CD14-positive monocyte (primary cell): ENCODE measurements at regions not wholly inside any gene's neighbourhood (a gene's known extent, or its start where the extent isn't known, plus 50 kb on each side); places are given as distances from the start of the nearest gene placed in this dataset.

Experiments used
- DNase-seq, 3 donors: peaks; one replicate each; pipeline ENCODE4 v3.0.0-alpha.2; 2011 to 2022
- H2AFZ ChIP-seq: 2 replicates; pipeline ENCODE4 v1.6.0; 2012; ENCODE audit warnings: mild to moderate bottlenecking, low read depth, low read length, inconsistent platforms; ENCODE audit not compliant: insufficient read depth, poor library complexity, severe bottlenecking
- H3K27ac ChIP-seq, 2 donors: 1 replicate in 1 of 2; 2 replicates in 1 of 2; pipeline ENCODE4 v1.5.1; 2012 to 2013; ENCODE audit warnings: low read length in 2 of 2, control low read depth in 1 of 2, inconsistent platforms in 1 of 2, low read depth in 1 of 2, mild to moderate bottlenecking in 1 of 2
- H3K27me3 ChIP-seq, 2 donors: one replicate each; pipeline versions ENCODE4 v1.6.0 to v1.6.1; 2011 to 2013; ENCODE audit warnings: low read length in 2 of 2; ENCODE audit not compliant: control insufficient read depth in 2 of 2, insufficient read depth in 2 of 2
- H3K36me3 ChIP-seq, 2 donors: replicated peaks in 1 of 2; 1 replicate in 1 of 2; 2 replicates in 1 of 2; pipeline versions ENCODE4 v1.5.1 to v1.6.1; 2012 to 2013; ENCODE audit warnings: low read length in 2 of 2, control low read depth in 1 of 2, inconsistent platforms in 1 of 2, mild to moderate bottlenecking in 1 of 2; ENCODE audit not compliant: insufficient read depth in 2 of 2, control insufficient read depth in 1 of 2
- H3K4me1 ChIP-seq, 2 donors: 1 replicate in 1 of 2; 2 replicates in 1 of 2; pipeline versions ENCODE4 v1.5.1 to v1.6.1; 2012 to 2013; ENCODE audit warnings: low read length in 2 of 2, control low read depth in 1 of 2, inconsistent platforms in 1 of 2, mild to moderate bottlenecking in 1 of 2, moderate library complexity in 1 of 2; ENCODE audit not compliant: insufficient read depth in 2 of 2, control insufficient read depth in 1 of 2
- H3K4me2 ChIP-seq: replicated peaks from 2 replicates; pipeline ENCODE3; 2012; ENCODE audit warnings: low read length, moderate library complexity, mild to moderate bottlenecking; ENCODE audit not compliant: poor library complexity, severe bottlenecking; ENCODE audit errors: extremely low read depth
- H3K4me3 ChIP-seq, 3 experiments: fragments of 200-600 bp in 1 of 3; sonication (generic) in 1 of 3; replicated peaks in 1 of 3; 1 replicate in 2 of 3; 2 replicates in 1 of 3; pipeline ENCODE4 v1.5.1; 2011 to 2013; ENCODE audit warnings: low read length in 3 of 3, mild to moderate bottlenecking in 3 of 3, control low read depth in 2 of 3, low read depth in 2 of 3, inconsistent platforms in 1 of 3, moderate library complexity in 1 of 3
- H3K79me2 ChIP-seq: 2 replicates; pipeline ENCODE4 v1.6.0; 2012; ENCODE audit warnings: mild to moderate bottlenecking, control low read depth, inconsistent platforms, low read length, moderate library complexity; ENCODE audit not compliant: insufficient read depth
- H3K9ac ChIP-seq: 2 replicates; pipeline ENCODE4 v1.6.0; 2017; ENCODE audit warnings: low read length, mild to moderate bottlenecking; ENCODE audit not compliant: insufficient read depth, poor library complexity, severe bottlenecking
- H3K9me3 ChIP-seq, 2 donors: replicated peaks in 1 of 2; 1 replicate in 1 of 2; 2 replicates in 1 of 2; pipeline versions ENCODE4 v1.5.1 to v1.6.1; 2012 to 2013; ENCODE audit warnings: low read length in 2 of 2, control low read depth in 1 of 2; ENCODE audit not compliant: control insufficient read depth in 1 of 2, insufficient read depth in 1 of 2
- H4K20me1 ChIP-seq: 2 replicates; pipeline ENCODE4 v1.6.0; 2012; ENCODE audit warnings: mild to moderate bottlenecking, low read length, control low read depth, moderate library complexity; ENCODE audit not compliant: insufficient read depth
- H3K27ac Mint-ChIP-seq, 7 donors: one replicate each; pipeline ENCODE4 v1.8.0; 2020; ENCODE audit warnings: mild to moderate bottlenecking in 7 of 7, mixed read lengths in 7 of 7, moderate library complexity in 6 of 7, inconsistent platforms in 2 of 7
- H3K27me3 Mint-ChIP-seq, 3 donors: one replicate each; pipeline ENCODE4 v1.8.0; 2021 to 2022; ENCODE audit warnings: low read depth in 3 of 3, mild to moderate bottlenecking in 3 of 3, mixed read lengths in 3 of 3, moderate library complexity in 3 of 3, inconsistent platforms in 1 of 3
- H3K36me3 Mint-ChIP-seq, 2 donors: one replicate each; pipeline ENCODE4 v1.8.0; 2020; ENCODE audit warnings: mixed read lengths in 2 of 2, inconsistent platforms in 1 of 2, mild to moderate bottlenecking in 1 of 2
- H3K4me1 Mint-ChIP-seq: one replicate; pipeline ENCODE4 v1.8.0; 2020; ENCODE audit warnings: mild to moderate bottlenecking, mixed read lengths
- H3K4me3 Mint-ChIP-seq, 2 donors: one replicate each; pipeline ENCODE4 v1.8.0; 2020; ENCODE audit warnings: mild to moderate bottlenecking in 2 of 2, mixed read lengths in 2 of 2, moderate library complexity in 1 of 2
- H3K9me3 Mint-ChIP-seq, 7 donors: one replicate each; pipeline ENCODE4 v1.8.0; 2020 to 2022; ENCODE audit warnings: mixed read lengths in 7 of 7, mild to moderate bottlenecking in 6 of 7, moderate library complexity in 6 of 7, inconsistent platforms in 2 of 7
- CTCF ChIP-seq: fragments of 200-600 bp; IDR thresholded peaks from one replicate; pipeline ENCODE4 v1.8.0; 2022; ENCODE audit warnings: antibody characterized with exemption, mild to moderate bottlenecking
- WGBS: methylation state at CpG from one replicate; pipeline ENCODE4 v1.1.5; 2013; ENCODE audit warnings: missing lambda C conversion rate; ENCODE audit not compliant: insufficient coverage; 5-methylcytosine and 5-hydroxymethylcytosine counted together
- intact Hi-C, 2 donors: fragments of 100-400 bp; cut with micrococcal nuclease; formaldehyde crosslinking; loops; one replicate each; pipeline versions ENCODE4 v1.15.0 to v1.15.1; 2023

DNA sequence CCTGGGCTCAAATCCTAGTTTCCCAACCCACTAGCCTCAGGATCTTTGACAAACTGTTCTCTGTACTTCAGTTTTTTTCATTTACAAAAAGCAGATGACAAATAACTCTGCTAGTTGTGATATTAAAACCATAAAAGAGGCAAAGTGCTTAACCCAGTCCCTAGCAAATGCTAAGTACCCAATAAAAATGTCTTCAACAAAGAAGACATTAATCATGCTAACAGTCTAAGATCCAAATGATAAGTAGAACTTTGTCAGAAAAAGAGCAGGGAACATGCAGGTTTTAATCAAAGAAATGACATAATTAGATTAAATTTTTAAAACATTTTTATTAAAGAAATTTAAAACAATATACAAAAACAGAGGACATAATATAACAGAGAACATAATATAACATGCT, 203.0 kb upstream of the ADRA1B start:
- no peaks in the 10 kb centered on the region for H3K4me1 Mint-ChIP-seq
- H3K9me3 ChIP-seq = peaks cover 0 to 3% of the 10 kb centered on the region in 2 donors
- no peaks in the 10 kb centered on the region for H3K27me3 ChIP-seq
- DNase-seq = no peak
- TF ChIP-seq CTCF = no peak
- intact Hi-C loops = no loop called here
- no peaks in the 10 kb centered on the region for H3K36me3 Mint-ChIP-seq
- H3K4me1 ChIP-seq = no peaks in the 10 kb centered on the region
- H3K27me3 Mint-ChIP-seq = peaks cover 1 to 7% (median 4%) of the 10 kb centered on the region in 3 donors
- no peak overlapping the region for H3K27ac Mint-ChIP-seq
- H3K4me2 ChIP-seq = no peak overlapping the region
- H3K27ac ChIP-seq = no peak overlapping the region
- H3K36me3 ChIP-seq = no peaks in the 10 kb centered on the region
- H3K9me3 Mint-ChIP-seq = peaks cover 0 to 15% (median 9%) of the 10 kb centered on the region in 7 donors
- H2AFZ ChIP-seq = no peak overlapping the region
- H4K20me1 ChIP-seq = no peaks in the 10 kb centered on the region
- no peak overlapping the region for H3K9ac ChIP-seq
- no peak overlapping the region for H3K4me3 Mint-ChIP-seq
- no peak overlapping the region for H3K4me3 ChIP-seq
- no peaks in the 10 kb centered on the region for H3K79me2 ChIP-seq

GRCh38 chr5:159713773-159714172, 202.5 kb upstream of the ADRA1B start:
- Histone ChIP-seq H3K4me2 (no peak overlapping the region), H3K4me3 (no peak overlapping the region), H3K27ac (no peak overlapping the region), H3K36me3 (no peaks in the 10 kb centered on the region), H3K9me3 (peaks cover 0 to 3% of the 10 kb centered on the region in 2 donors), H3K4me1 (no peaks in the 10 kb centered on the region), H2AFZ (no peak overlapping the region), H4K20me1 (no peaks in the 10 kb centered on the region), H3K27me3 (no peaks in the 10 kb centered on the region), H3K79me2 (no peaks in the 10 kb centered on the region), H3K9ac (no peak overlapping the region)
- intact Hi-C loops = no loop called here
- no peak overlapping the region for H3K27ac Mint-ChIP-seq
- H3K36me3 Mint-ChIP-seq = no peaks in the 10 kb centered on the region
- H3K27me3 Mint-ChIP-seq = peaks cover 1 to 9% (median 4%) of the 10 kb centered on the region in 3 donors
- DNase-seq = no peak
- H3K4me3 Mint-ChIP-seq = no peak overlapping the region
- H3K9me3 Mint-ChIP-seq = peaks cover 0 to 15% (median 9%) of the 10 kb centered on the region in 7 donors
- no peaks in the 10 kb centered on the region for H3K4me1 Mint-ChIP-seq
- no CpG with 5 or more reads among the region's 2 CpGs for WGBS
- TF ChIP-seq CTCF = no peak
